ENCODE measurements at regions not wholly inside any gene's neighbourhood (a gene's known extent, or its start where the extent isn't known, plus 50 kb on each side); places are given as distances from the start of the nearest gene placed in this dataset.
"Not testable (repeated sequence)": the region's sequence is repeated elsewhere in the genome, so short reads cannot be mapped to it uniquely, and the experiment has no call there.

- H2AFZ ChIP-seq (ENCODE audit: low read depth, low read length) = no peak overlapping the region
- TF ChIP-seq POLR2AphosphoS5 (IDR thresholded peaks at IDR 0.05) (no peak), TAF1 (IDR thresholded peaks at IDR 0.05; ENCODE audit: low read depth) (no peak), RAD21 (conservative IDR thresholded peaks at IDR 0.05) (no peak), EP300 (conservative IDR thresholded peaks at IDR 0.05; ENCODE audit: poor library complexity, severe bottlenecking) (no peak), REST (IDR thresholded peaks at IDR 0.05; ENCODE audit: borderline replicate concordance) (no peak), SMC3 (conservative IDR thresholded peaks at IDR 0.05; ENCODE audit: poor library complexity) (no peak), EZH2 (IDR thresholded peaks at IDR 0.05; ENCODE audit: borderline replicate concordance, insufficient read depth, low read length, poor library complexity, severe bottlenecking) (no peak), CTCF (IDR thresholded peaks at IDR 0.05; ENCODE audit: poor library complexity, severe bottlenecking) (no peak), MXI1 (conservative IDR thresholded peaks at IDR 0.05; ENCODE audit: poor library complexity, severe bottlenecking) (no peak)
- H3K79me2 ChIP-seq (replicated peaks; ENCODE audit: insufficient read depth, low read length) = no peaks in the 10 kb centered on the region
- H3K4me2 ChIP-seq (ENCODE audit: low read length) = no peak overlapping the region
- no peaks in the 10 kb centered on the region for H3K9me3 ChIP-seq (ENCODE audit: low read length)
- H3K27me3 ChIP-seq (ENCODE audit: insufficient read depth, low read depth, low read length) = peaks cover 5% of the 10 kb centered on the region
- H3K9ac ChIP-seq (ENCODE audit: low read length) = no peak overlapping the region
- H3K9me2 ChIP-seq (ENCODE audit: insufficient read depth, low read length) = no peaks in the 10 kb centered on the region
- H3K27ac ChIP-seq (ENCODE audit: low read length) = no peak overlapping the region
- H3K4me3 ChIP-seq (ENCODE audit: low read length) = no peak overlapping the region
- no peaks in the 10 kb centered on the region for H4K20me1 ChIP-seq (ENCODE audit: insufficient read depth)
- H3K36me3 ChIP-seq (ENCODE audit: insufficient read depth, low read length) = no peaks in the 10 kb centered on the region
- no peaks in the 10 kb centered on the region for H3F3A ChIP-seq (ENCODE audit: insufficient read depth, low read length, poor library complexity, severe bottlenecking)
Measured at GRCh38 chr2:35819033-35819432, 536.5 kb upstream of the CRIM1 start.

- H3K27me3 ChIP-seq (ENCODE audit: insufficient read depth, low read depth, low read length); H3K9ac ChIP-seq (ENCODE audit: low read length); H4K20me1 ChIP-seq (ENCODE audit: insufficient read depth); H3K27ac ChIP-seq (ENCODE audit: low read length); H3K9me2 ChIP-seq (ENCODE audit: insufficient read depth, low read length); H3K79me2 ChIP-seq (replicated peaks; ENCODE audit: insufficient read depth, low read length); H3K4me3 ChIP-seq (ENCODE audit: low read length); H3K4me2 ChIP-seq (ENCODE audit: low read length); H3K9me3 ChIP-seq (ENCODE audit: low read length); H3F3A ChIP-seq (ENCODE audit: insufficient read depth, low read length, poor library complexity, severe bottlenecking); H3K36me3 ChIP-seq (ENCODE audit: insufficient read depth, low read length); H2AFZ ChIP-seq (ENCODE audit: low read depth, low read length): not testable (repeated sequence)
Measured at GRCh38 chr2:35818359-35818758, 537.2 kb upstream of the CRIM1 start.

- H3K36me3 ChIP-seq (ENCODE audit: insufficient read depth, low read length) = not testable (repeated sequence)
Measured at GRCh38 chr2:35814597-35814996, 541.0 kb upstream of the CRIM1 start.

More at GRCh38 chr2:35814597-35814996, 541.0 kb upstream of the CRIM1 start:
- H3K27me3 ChIP-seq (ENCODE audit: insufficient read depth, low read depth, low read length); H3F3A ChIP-seq (ENCODE audit: insufficient read depth, low read length, poor library complexity, severe bottlenecking); H2AFZ ChIP-seq (ENCODE audit: low read depth, low read length); H3K9me2 ChIP-seq (ENCODE audit: insufficient read depth, low read length); H3K79me2 ChIP-seq (replicated peaks; ENCODE audit: insufficient read depth, low read length); H3K4me2 ChIP-seq (ENCODE audit: low read length); H4K20me1 ChIP-seq (ENCODE audit: insufficient read depth); H3K4me3 ChIP-seq (ENCODE audit: low read length); H3K9ac ChIP-seq (ENCODE audit: low read length); H3K27ac ChIP-seq (ENCODE audit: low read length); H3K9me3 ChIP-seq (ENCODE audit: low read length): not testable (repeated sequence)
